ENCODE measurements at regions not wholly inside any gene's neighbourhood (a gene's known extent, or its start where the extent isn't known, plus 50 kb on each side); places are given as distances from the start of the nearest gene placed in this dataset.

- Histone ChIP-seq H4K5ac (ENCODE audit: low read depth, low read length) (no peak overlapping the region), H3K56ac (ENCODE audit: extremely low read depth, insufficient read depth, low read length) (no peak overlapping the region), H3K9me3 (ENCODE audit: control insufficient read depth, insufficient read depth, low read length) (peaks cover 43% of the 10 kb centered on the region), H3K4me1 (ENCODE audit: control insufficient read depth, insufficient read depth, low read length) (no peaks in the 10 kb centered on the region), H2AK9ac (replicated peaks; ENCODE audit: low read depth, low read length, poor library complexity) (no peak overlapping the region), H3K4ac (ENCODE audit: low read depth, low read length) (no peak overlapping the region), H3K4me2 (ENCODE audit: low read depth, low read length) (no peak overlapping the region), H4K20me1 (ENCODE audit: insufficient read depth, low read length) (no peaks in the 10 kb centered on the region), H3K4me3 (ENCODE audit: insufficient read depth, low read depth, low read length) (no peak overlapping the region), H3K9ac (ENCODE audit: low read depth, low read length) (no peak overlapping the region), H3K18ac (ENCODE audit: low read depth, low read length) (no peak overlapping the region), H2BK20ac (ENCODE audit: low read depth, low read length) (no peak overlapping the region), H2BK15ac (ENCODE audit: low read depth, low read length) (no peak overlapping the region), H3K9me1 (ENCODE audit: insufficient read depth, low read length) (no peaks in the 10 kb centered on the region), H3K27ac (ENCODE audit: insufficient read depth, low read length) (no peak overlapping the region), H4K8ac (ENCODE audit: low read depth in 2 of 2, low read length in 2 of 2) (no peak overlapping the region), H2AK5ac (ENCODE audit: low read depth, low read length) (no peak overlapping the region), H3K27me3 (ENCODE audit: control insufficient read depth, insufficient read depth, low read length) (no peaks in the 10 kb centered on the region), H4K91ac (ENCODE audit: insufficient read depth, low read depth, low read length) (no peak overlapping the region), H3K79me1 (ENCODE audit: low read depth in 1 of 2, low read length in 2 of 2) (no peaks in the 10 kb centered on the region), H3K23ac (ENCODE audit: low read depth, low read length) (no peak overlapping the region), H2BK120ac (ENCODE audit: low read depth, low read length) (no peak overlapping the region), H3K36me3 (ENCODE audit: control insufficient read depth, insufficient read depth, low read length) (no peaks in the 10 kb centered on the region), H2AFZ (replicated peaks; ENCODE audit: low read length, poor library complexity) (no peak overlapping the region), H3K14ac (replicated peaks; ENCODE audit: low read depth, low read length) (no peak overlapping the region), H2BK5ac (ENCODE audit: low read depth, low read length, poor library complexity, severe bottlenecking) (no peak overlapping the region)
- TF ChIP-seq NFE2L2 (IDR thresholded peaks at IDR 0.05; ENCODE audit: low read depth, low read length), result no peak
- TF ChIP-seq, protein P1, sequence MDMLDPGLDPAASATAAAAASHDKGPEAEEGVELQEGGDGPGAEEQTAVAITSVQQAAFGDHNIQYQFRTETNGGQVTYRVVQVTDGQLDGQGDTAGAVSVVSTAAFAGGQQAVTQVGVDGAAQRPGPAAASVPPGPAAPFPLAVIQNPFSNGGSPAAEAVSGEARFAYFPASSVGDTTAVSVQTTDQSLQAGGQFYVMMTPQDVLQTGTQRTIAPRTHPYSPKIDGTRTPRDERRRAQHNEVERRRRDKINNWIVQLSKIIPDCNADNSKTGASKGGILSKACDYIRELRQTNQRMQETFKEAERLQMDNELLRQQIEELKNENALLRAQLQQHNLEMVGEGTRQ (IDR thresholded peaks at IDR 0.05; ENCODE audit: low read depth, low read length), result no peak
- no peak for TF ChIP-seq MXI1 (IDR thresholded peaks at IDR 0.05; ENCODE audit: borderline replicate concordance, low read depth, low read length)
- TF ChIP-seq SMC3 (IDR thresholded peaks at IDR 0.05; ENCODE audit: low read depth, low read length), result no peak
- no peak for TF ChIP-seq FOS (IDR thresholded peaks at IDR 0.05; ENCODE audit: low read depth, low read length)
- TF ChIP-seq BHLHE40 (IDR thresholded peaks at IDR 0.05; ENCODE audit: low read depth, low read length), result no peak
- TF ChIP-seq RFX5 (IDR thresholded peaks at IDR 0.05; ENCODE audit: low read depth, low read length), result no peak
- no peak for TF ChIP-seq RCOR1 (IDR thresholded peaks at IDR 0.05; ENCODE audit: insufficient replicate concordance, low read length)
- no peak for TF ChIP-seq MAZ (IDR thresholded peaks at IDR 0.05; ENCODE audit: borderline replicate concordance, low read depth, low read length)
- TF ChIP-seq ELK1 (IDR thresholded peaks at IDR 0.05; ENCODE audit: borderline replicate concordance, low read depth, low read length), result no peak
- TF ChIP-seq CTCF (conservative IDR thresholded peaks at IDR 0.05; ENCODE audit: low read depth, low read length), result no peak
- no peak for TF ChIP-seq POLR2A (IDR thresholded peaks at IDR 0.05; ENCODE audit: low read depth, low read length)
- no peak for TF ChIP-seq RAD21 (IDR thresholded peaks at IDR 0.05; ENCODE audit: low read length)
- no peak for TF ChIP-seq CEBPB (IDR thresholded peaks at IDR 0.05; ENCODE audit: low read depth, low read length)
- no peak for TF ChIP-seq MAFK (IDR thresholded peaks at IDR 0.05; ENCODE audit: low read depth, low read length)
- dilution Hi-C loops (cut with HindIII; ENCODE audit: low sequenced_read_pairs, unreplicated experiment), result no loop called here
- CTCF ChIA-PET, result no interaction called here
- POLR2A ChIA-PET (ENCODE audit: unreplicated experiment), result no interaction called here
- no CpG with 5 or more reads among the region's 7 CpGs for WGBS, 2 experiments (ENCODE audit: extremely low coverage in 2 of 2, insufficient read length in 1 of 2)
- ATAC-seq (ENCODE audit: low read depth) (no peak), DNase-seq (no peak)
- no TSS peak for BruUV-seq (replicated peaks)
- in situ Hi-C loops (cut with MboI; ENCODE audit: low sequenced_read_pairs), result no loop called here
- intact Hi-C loops (cut with micrococcal nuclease), result no loop called here
Measured at GRCh38 chr1:4149281-4149680, 249.2 kb upstream of the C1orf174 start.
